HCT116 (cell line): ENCODE measurements at regions not wholly inside any gene's neighbourhood (a gene's known extent, or its start where the extent isn't known, plus 50 kb on each side); places are given as distances from the start of the nearest gene placed in this dataset.

Experiments
- ATAC-seq: fragments of 200-7000 bp; cut with Tn5 transposase; 2 replicates; pipeline ENCODE4 v1.9.1; 2020; ENCODE audit warnings: mild to moderate bottlenecking, moderate library complexity
- BruUV-seq: library from RNA; stranded (reverse); fragments of 400-500 nt; replicated peaks from 2 replicates; lab custom pipeline; 2021; lab: Mats Ljungman, UMichigan
- CTCF ChIA-PET: fragments of 300-600 bp; sonication (Branson Sonifier 250); formaldehyde crosslinking; loops from one replicate; lab custom pipeline; 2021; ENCODE audit warnings: antibody characterized with exemption; lab: Charles Lee
- POLR2A ChIA-PET: fragments of 300-600, 350-600 bp; sonication (Branson Sonifier 250); formaldehyde crosslinking; loops from one replicate; lab custom pipeline; 2021; ENCODE audit warnings: antibody characterized with exemption; lab: Charles Lee
- RAD21 ChIA-PET, 2 experiments: fragments of 300-600 bp; sonication (Branson Sonifier 250); formaldehyde crosslinking; loops; one replicate each; lab custom pipeline; 2023; ENCODE audit warnings: low total read pairs in 2 of 2; ENCODE audit not compliant: uncharacterized antibody in 2 of 2, unreplicated experiment in 2 of 2, low non-redundant PET in 1 of 2; lab: Charles Lee
- DNase-seq: peaks from one replicate; pipeline ENCODE4 v3.0.0-alpha.2; 2010; ENCODE audit warnings: low read depth, low spot score
- H2AFZ ChIP-seq: fragments of 200-600 bp; shearing (Covaris generic), sonication (generic); 2 replicates; pipeline ENCODE4 v1.6.1; 2017; ENCODE audit warnings: low read depth, mixed run types, mixed read lengths, antibody characterized with exemption, low read length; ENCODE audit not compliant: poor library complexity, severe bottlenecking
- H3K27ac ChIP-seq: 2 replicates; pipeline ENCODE4 v1.5.1; 2012; ENCODE audit warnings: low read depth, low read length
- H3K27me3 ChIP-seq: fragments of 200-600 bp; sonication (generic); 2 replicates; pipeline ENCODE4 v1.6.1; 2016; ENCODE audit warnings: mixed run types, low read length, mixed read lengths; ENCODE audit not compliant: insufficient read depth
- H3K36me3 ChIP-seq, 2 experiments: fragments of 200-500 bp in 1 of 2; fragments of 200-600 bp in 1 of 2; sonication (Bioruptor generic) in 1 of 2; sonication (generic) in 1 of 2; 2 replicates each; pipeline versions ENCODE4 v1.5.1 to v1.6.1; 2014 to 2016; ENCODE audit warnings: low read length in 2 of 2, inconsistent platforms in 1 of 2, mixed read lengths in 1 of 2, mixed run types in 1 of 2; ENCODE audit not compliant: insufficient read depth in 2 of 2, control insufficient read depth in 1 of 2
- H3K4me1 ChIP-seq, 2 experiments: fragments of 200-600 bp in 1 of 2; sonication (generic) in 1 of 2; 2 replicates each; pipeline versions ENCODE4 v1.5.1 to v1.6.1; 2012 to 2017; ENCODE audit warnings: low read length in 2 of 2, inconsistent platforms in 1 of 2, mild to moderate bottlenecking in 1 of 2, mixed read lengths in 1 of 2, mixed run types in 1 of 2, moderate library complexity in 1 of 2; ENCODE audit not compliant: insufficient read depth in 2 of 2, control insufficient read depth in 1 of 2
- H3K4me2 ChIP-seq: fragments of 200-600 bp; sonication (generic); 2 replicates; pipeline ENCODE4 v1.6.1; 2017; ENCODE audit warnings: mixed run types, low read length, mixed read lengths
- H3K4me3 ChIP-seq, 2 experiments: fragments of 200-600 bp in 1 of 2; sonication (generic) in 1 of 2; replicated peaks in 1 of 2; 2 replicates each; pipeline ENCODE4 v1.5.1; 2011 to 2016; ENCODE audit warnings: low read length in 2 of 2, control low read depth in 1 of 2, low read depth in 1 of 2, mild to moderate bottlenecking in 1 of 2, mixed read lengths in 1 of 2, mixed run types in 1 of 2
- H3K79me2 ChIP-seq: fragments of 200-600 bp; sonication (generic); 2 replicates; pipeline ENCODE4 v1.6.1; 2017; ENCODE audit warnings: mild to moderate bottlenecking, mixed run types, low read length, moderate library complexity, mixed read lengths; ENCODE audit not compliant: insufficient read depth
- H3K9ac ChIP-seq: fragments of 200-600 bp; sonication (generic); 2 replicates; pipeline ENCODE4 v1.6.1; 2016; ENCODE audit warnings: low read length, mixed read lengths
- H3K9me2 ChIP-seq: fragments of 200-600 bp; sonication (generic), shearing (Covaris generic); 2 replicates; pipeline ENCODE4 v1.6.1; 2017; ENCODE audit warnings: mixed run types, mild to moderate bottlenecking, moderate library complexity; ENCODE audit not compliant: insufficient read depth
- H3K9me3 ChIP-seq, 2 experiments: fragments of 200-500 bp in 1 of 2; fragments of 200-600 bp in 1 of 2; sonication (Bioruptor generic) in 1 of 2; sonication (generic) in 1 of 2; 2 replicates each; pipeline ENCODE4 v1.6.1; 2014 to 2017; ENCODE audit warnings: low read length in 2 of 2, mixed read lengths in 2 of 2, inconsistent platforms in 1 of 2, low read depth in 1 of 2, mild to moderate bottlenecking in 1 of 2, mixed run types in 1 of 2, moderate library complexity in 1 of 2; ENCODE audit not compliant: control insufficient read depth in 1 of 2, insufficient read depth in 1 of 2
- H4K20me1 ChIP-seq: fragments of 200-600 bp; sonication (generic), shearing (Covaris generic); 2 replicates; pipeline ENCODE4 v1.6.1; 2017; ENCODE audit warnings: mixed run types, mild to moderate bottlenecking, moderate library complexity; ENCODE audit not compliant: insufficient read depth
- ATF3 ChIP-seq: IDR thresholded peaks from 2 replicates; pipeline ENCODE4 v1.6.1; 2012
- CBX3 ChIP-seq: IDR thresholded peaks from 2 replicates; pipeline ENCODE4 v1.6.1; 2012; ENCODE audit warnings: low read depth
- CEBPB ChIP-seq: IDR thresholded peaks from 2 replicates; pipeline ENCODE4 v1.6.1; 2012; ENCODE audit warnings: low read depth
- EGR1 ChIP-seq: IDR thresholded peaks from 2 replicates; pipeline ENCODE4 v1.6.1; 2012; ENCODE audit warnings: low read depth
- ELF1 ChIP-seq: IDR thresholded peaks from 2 replicates; pipeline ENCODE4 v1.6.1; 2012; ENCODE audit warnings: low read depth, borderline replicate concordance
- EZH2 ChIP-seq: fragments of 200-600 bp; sonication (generic); IDR thresholded peaks from 2 replicates; pipeline ENCODE4 v1.6.1; 2017; ENCODE audit warnings: antibody characterized with exemption, mixed run types
- FOSL1 ChIP-seq: IDR thresholded peaks from 2 replicates; pipeline ENCODE4 v1.6.1; 2012; ENCODE audit warnings: low read depth
- JUND ChIP-seq: IDR thresholded peaks from 2 replicates; pipeline ENCODE4 v1.6.1; 2012
- MAX ChIP-seq: IDR thresholded peaks from 2 replicates; pipeline ENCODE4 v1.6.1; 2012
- POLR2AphosphoS5 ChIP-seq: IDR thresholded peaks from 2 replicates; pipeline ENCODE4 v1.6.1; 2011; ENCODE audit warnings: mild to moderate bottlenecking, low read depth, low read length, moderate library complexity
- RAD21 ChIP-seq: IDR thresholded peaks from 2 replicates; pipeline ENCODE4 v1.6.1; 2012; ENCODE audit warnings: low read depth, mild to moderate bottlenecking
- SP1 ChIP-seq: IDR thresholded peaks from 2 replicates; pipeline ENCODE4 v1.6.1; 2012; ENCODE audit warnings: low read depth
- SRF ChIP-seq: IDR thresholded peaks from 2 replicates; pipeline ENCODE4 v1.6.1; 2012; ENCODE audit warnings: low read depth
- TCF7L2 ChIP-seq: IDR thresholded peaks from 2 replicates; pipeline ENCODE4 v1.7.0; 2011; ENCODE audit warnings: borderline replicate concordance, inconsistent platforms; ENCODE audit not compliant: insufficient read depth, insufficient read length; ENCODE audit errors: extremely low read depth
- ZBTB33 ChIP-seq: IDR thresholded peaks from 2 replicates; pipeline ENCODE4 v1.6.1; 2011; ENCODE audit warnings: mild to moderate bottlenecking, low read length, moderate library complexity; ENCODE audit not compliant: insufficient replicate concordance; ENCODE audit errors: extremely low read depth
- ZFX ChIP-seq: fragments of 450-650 bp; IDR thresholded peaks from 2 replicates; pipeline ENCODE4 v1.6.1; 2017
- intact Hi-C: fragments of 100-400 bp; cut with micrococcal nuclease; formaldehyde crosslinking; loops from 2 replicates; pipeline ENCODE4 v1.10.0; 2022

GRCh38 chr5:124922255-124922975 lies 176.0 kb upstream of the ZNF608 start:
- no peaks in the 10 kb centered on the region for H3K27me3 ChIP-seq
- H3K9me2 ChIP-seq = no peaks in the 10 kb centered on the region
- no peak for ATAC-seq
- H3K4me3 ChIP-seq = no peak overlapping the region
- no peak for TF ChIP-seq EZH2
- H3K27ac ChIP-seq = no peak overlapping the region
- H3K4me1 ChIP-seq = 0 out of 4 replicates have a peak, but pooled peaks cover 0 to 2% of the 10 kb centered on the region in 2 experiments
- no peak for DNase-seq
- no peaks in the 10 kb centered on the region for H3K79me2 ChIP-seq
- no TSS peak for BruUV-seq
- H3K9ac ChIP-seq = no peak overlapping the region
- H3K9me3 ChIP-seq = no peaks in the 10 kb centered on the region
- ChIA-PET RAD21 (no interaction called here), CTCF (no interaction called here), POLR2A (no interaction called here)
- no peaks in the 10 kb centered on the region for H3K36me3 ChIP-seq
- H4K20me1 ChIP-seq = no peaks in the 10 kb centered on the region
- H2AFZ ChIP-seq = no peak overlapping the region
- H3K4me2 ChIP-seq = no peak overlapping the region
- intact Hi-C loops = no loop called here

GRCh38 chr5:124923131-124923530 lies 176.7 kb upstream of the ZNF608 start:
- BruUV-seq = no TSS peak

More at GRCh38 chr5:124923131-124923530, 176.7 kb upstream of the ZNF608 start:
- H3K9me3 ChIP-seq = no peaks in the 10 kb centered on the region
- RAD21 ChIA-PET = no interaction called here
- no peak overlapping the region for H3K27ac ChIP-seq
- no peak for DNase-seq
- CTCF ChIA-PET = no interaction called here
- no peak overlapping the region for H3K9ac ChIP-seq
- no peaks in the 10 kb centered on the region for H3K9me2 ChIP-seq
- no peaks in the 10 kb centered on the region for H4K20me1 ChIP-seq
- no peak overlapping the region for H3K4me2 ChIP-seq
- H2AFZ ChIP-seq = no peak overlapping the region
- H3K4me3 ChIP-seq = no peak overlapping the region
- intact Hi-C loops = no loop called here
- no peaks in the 10 kb centered on the region for H3K36me3 ChIP-seq
- TF ChIP-seq ZBTB33 = no peak
- TF ChIP-seq TCF7L2 = no peak
- no peak for TF ChIP-seq EGR1
- TF ChIP-seq ATF3 = no peak
- no peak for TF ChIP-seq FOSL1
- TF ChIP-seq RAD21 = no peak
- TF ChIP-seq CEBPB = no peak
- no peak for TF ChIP-seq SRF
- no peak for TF ChIP-seq EZH2
- TF ChIP-seq MAX = no peak
- TF ChIP-seq SP1 = no peak
- no peak for TF ChIP-seq POLR2AphosphoS5
- no peak for TF ChIP-seq ZFX
- TF ChIP-seq JUND = no peak
- TF ChIP-seq CBX3 = no peak
- TF ChIP-seq ELF1 = no peak
- H3K27me3 ChIP-seq = no peaks in the 10 kb centered on the region
- H3K4me1 ChIP-seq = peaks cover 0 to 9% of the 10 kb centered on the region in 2 experiments; a peak in 1 of 4 replicates
- ATAC-seq = no peak
- H3K79me2 ChIP-seq = no peaks in the 10 kb centered on the region
- POLR2A ChIA-PET = no interaction called here
